GM23338 (cell line): ENCODE measurements at regions not wholly inside any gene's neighbourhood (a gene's known extent, or its start where the extent isn't known, plus 50 kb on each side); places are given as distances from the start of the nearest gene placed in this dataset.

ENCODE experiments used
- ATAC-seq: fragments of 200-7000 bp; cut with Tn5 transposase; 3 replicates; pipeline ENCODE4 v1.9.1; 2020
- DNase-seq: peaks from one replicate; pipeline ENCODE4 v3.0.0-alpha.2; 2015; ENCODE audit warnings: low spot score
- H2AFZ ChIP-seq: fragments of 200-600 bp; sonication (generic); 2 replicates; pipeline ENCODE4 v1.8.0; 2016; ENCODE audit warnings: antibody characterized with exemption, mild to moderate bottlenecking, moderate library complexity
- H3F3A ChIP-seq: fragments of 200-600 bp; sonication (generic); replicated peaks from 2 replicates; pipeline ENCODE4 v1.8.0; 2017; ENCODE audit warnings: antibody characterized with exemption, mixed run types, low read depth
- H3K27ac ChIP-seq: fragments of 200-600 bp; sonication (generic); 2 replicates; pipeline ENCODE4 v1.6.1; 2016; ENCODE audit warnings: low read depth
- H3K27me3 ChIP-seq: fragments of 200-600 bp; sonication (generic); 2 replicates; pipeline ENCODE4 v1.8.0; 2016; ENCODE audit warnings: mild to moderate bottlenecking, mixed run types, moderate library complexity; ENCODE audit not compliant: insufficient read depth
- H3K36me3 ChIP-seq: fragments of 200-600 bp; sonication (generic); 2 replicates; pipeline ENCODE4 v1.8.0; 2016; ENCODE audit warnings: mild to moderate bottlenecking; ENCODE audit not compliant: insufficient read depth
- H3K4me1 ChIP-seq: fragments of 200-600 bp; sonication (generic); 2 replicates; pipeline ENCODE4 v1.8.0; 2016; ENCODE audit warnings: mild to moderate bottlenecking, moderate library complexity; ENCODE audit not compliant: insufficient read depth
- H3K4me2 ChIP-seq: fragments of 200-600 bp; sonication (generic); 2 replicates; pipeline ENCODE4 v1.7.1; 2017; ENCODE audit warnings: mixed run types
- H3K4me3 ChIP-seq: fragments of 200-600 bp; sonication (generic); 2 replicates; pipeline ENCODE4 v1.6.1; 2016; ENCODE audit warnings: mixed run types
- H3K79me2 ChIP-seq: fragments of 200-600 bp; sonication (generic); replicated peaks from 2 replicates; pipeline ENCODE4 v1.8.0; 2017; ENCODE audit warnings: mild to moderate bottlenecking; ENCODE audit not compliant: insufficient read depth
- H3K9me2 ChIP-seq: fragments of 200-600 bp; sonication (generic); 2 replicates; pipeline ENCODE4 v1.8.0; 2017; ENCODE audit not compliant: insufficient read depth
- H4K20me1 ChIP-seq: fragments of 200-600 bp; sonication (generic); replicated peaks from 2 replicates; pipeline ENCODE4 v1.8.0; 2017; ENCODE audit warnings: mild to moderate bottlenecking; ENCODE audit not compliant: insufficient read depth
- H3K27ac Mint-ChIP-seq: 2 replicates; pipeline ENCODE4 v1.8.0; 2020; ENCODE audit warnings: inconsistent platforms, mild to moderate bottlenecking, moderate library complexity, mixed read lengths
- H3K27me3 Mint-ChIP-seq: 3 replicates; pipeline ENCODE4 v1.8.0; 2022; ENCODE audit warnings: low read depth, mild to moderate bottlenecking, moderate library complexity, mixed read lengths, inconsistent platforms; ENCODE audit not compliant: insufficient read depth, poor library complexity
- H3K36me3 Mint-ChIP-seq: 3 replicates; pipeline ENCODE4 v1.8.0; 2021; ENCODE audit warnings: low read depth, mild to moderate bottlenecking, inconsistent platforms, moderate library complexity, mixed read lengths
- H3K4me1 Mint-ChIP-seq: 3 replicates; pipeline ENCODE4 v1.8.0; 2020; ENCODE audit warnings: mild to moderate bottlenecking, inconsistent platforms, mixed read lengths
- H3K4me3 Mint-ChIP-seq: 3 replicates; pipeline ENCODE4 v1.8.0; 2021; ENCODE audit warnings: moderate library complexity, mild to moderate bottlenecking, inconsistent platforms, mixed read lengths
- H3K9me3 Mint-ChIP-seq: 3 replicates; pipeline ENCODE4 v1.8.0; 2020; ENCODE audit warnings: moderate library complexity, mild to moderate bottlenecking, inconsistent platforms, mixed read lengths
- EZH2phosphoT487 ChIP-seq: fragments of 200-600 bp; sonication (generic); IDR thresholded peaks from one replicate; pipeline ENCODE4 v1.8.1; 2018; ENCODE audit warnings: antibody characterized with exemption; ENCODE audit not compliant: unreplicated experiment
- JUNB ChIP-seq: IDR thresholded peaks from one replicate; pipeline ENCODE4 v1.6.1; 2016; ENCODE audit warnings: antibody characterized with exemption; ENCODE audit not compliant: unreplicated experiment
- POLR2AphosphoS5 ChIP-seq: IDR thresholded peaks from 2 replicates; pipeline ENCODE4 v1.6.1; 2016; ENCODE audit warnings: antibody characterized with exemption, low read depth
- STAT1 ChIP-seq: IDR thresholded peaks from one replicate; pipeline ENCODE4 v1.6.1; 2016; ENCODE audit warnings: antibody characterized with exemption; ENCODE audit not compliant: unreplicated experiment
- TF ChIP-seq, protein P1 (sequence below): fragments of 250-450 bp; sonication (Bioruptor Pico); IDR thresholded peaks from 2 replicates; pipeline ENCODE4 v1.5.0; 2020; ENCODE audit warnings: mild to moderate bottlenecking, moderate library complexity
- TF ChIP-seq, protein P2 (sequence below): IDR thresholded peaks from one replicate; pipeline ENCODE4 v1.6.1; 2018; ENCODE audit warnings: antibody characterized with exemption; ENCODE audit not compliant: unreplicated experiment
- TF ChIP-seq, protein P3 (sequence below), 2 experiments: fragments of 200-600 bp in 1 of 2; sonication (generic) in 1 of 2; conservative IDR thresholded peaks; 2 replicates each; pipeline versions ENCODE4 v1.5.1 to v1.6.1; 2016 to 2017; ENCODE audit warnings: antibody characterized with exemption in 2 of 2, low read depth in 2 of 2, mild to moderate bottlenecking in 2 of 2, moderate library complexity in 1 of 2

DNA sequence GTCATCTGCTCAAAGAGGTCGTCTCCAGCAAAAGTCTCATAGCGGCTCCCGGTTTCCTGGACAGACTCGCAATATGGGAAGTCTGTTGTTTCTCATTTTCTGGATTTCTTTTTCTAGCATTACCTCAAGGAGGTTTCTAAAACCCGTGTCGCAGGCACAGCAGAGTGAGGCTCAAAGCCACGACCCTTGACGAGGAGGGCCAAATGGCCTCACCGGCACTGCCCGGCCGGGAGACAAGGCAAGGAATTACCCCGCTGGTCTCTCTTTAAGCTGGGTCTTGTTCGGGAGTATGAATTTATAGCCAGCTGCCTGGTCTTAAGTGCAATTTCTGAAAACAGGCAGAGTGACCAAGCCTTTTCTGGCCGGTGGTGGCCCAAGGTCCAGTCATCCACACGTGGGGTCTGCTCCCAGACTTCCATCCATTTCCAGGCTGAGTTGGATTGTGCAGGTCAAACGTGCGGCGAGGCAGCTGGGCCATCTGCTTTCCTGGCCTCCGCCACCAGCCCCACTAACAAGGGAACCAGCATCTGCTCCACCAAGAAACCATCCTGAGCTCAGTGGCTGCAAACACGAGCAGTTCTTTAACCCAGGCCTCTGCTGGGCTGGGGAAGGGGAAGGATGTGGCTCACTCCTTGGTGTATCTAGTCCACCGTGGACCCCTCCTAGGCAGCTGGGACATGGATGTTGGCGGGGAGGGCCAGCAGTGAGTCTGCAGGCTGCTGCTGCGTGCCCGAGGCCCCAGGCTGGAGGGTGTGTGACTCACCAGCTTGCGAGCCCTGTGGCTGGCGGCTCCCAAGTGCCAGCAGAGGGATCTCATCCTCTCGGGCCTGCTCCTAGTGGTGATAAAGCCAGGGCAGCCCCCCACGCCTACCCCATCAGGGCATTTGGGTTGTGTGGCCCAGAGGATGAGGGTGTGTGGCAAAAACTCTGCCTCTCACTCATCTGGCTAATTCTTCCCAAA is 55.6 kb upstream of the COL5A1 start (continued):
- TF ChIP-seq, protein P1, sequence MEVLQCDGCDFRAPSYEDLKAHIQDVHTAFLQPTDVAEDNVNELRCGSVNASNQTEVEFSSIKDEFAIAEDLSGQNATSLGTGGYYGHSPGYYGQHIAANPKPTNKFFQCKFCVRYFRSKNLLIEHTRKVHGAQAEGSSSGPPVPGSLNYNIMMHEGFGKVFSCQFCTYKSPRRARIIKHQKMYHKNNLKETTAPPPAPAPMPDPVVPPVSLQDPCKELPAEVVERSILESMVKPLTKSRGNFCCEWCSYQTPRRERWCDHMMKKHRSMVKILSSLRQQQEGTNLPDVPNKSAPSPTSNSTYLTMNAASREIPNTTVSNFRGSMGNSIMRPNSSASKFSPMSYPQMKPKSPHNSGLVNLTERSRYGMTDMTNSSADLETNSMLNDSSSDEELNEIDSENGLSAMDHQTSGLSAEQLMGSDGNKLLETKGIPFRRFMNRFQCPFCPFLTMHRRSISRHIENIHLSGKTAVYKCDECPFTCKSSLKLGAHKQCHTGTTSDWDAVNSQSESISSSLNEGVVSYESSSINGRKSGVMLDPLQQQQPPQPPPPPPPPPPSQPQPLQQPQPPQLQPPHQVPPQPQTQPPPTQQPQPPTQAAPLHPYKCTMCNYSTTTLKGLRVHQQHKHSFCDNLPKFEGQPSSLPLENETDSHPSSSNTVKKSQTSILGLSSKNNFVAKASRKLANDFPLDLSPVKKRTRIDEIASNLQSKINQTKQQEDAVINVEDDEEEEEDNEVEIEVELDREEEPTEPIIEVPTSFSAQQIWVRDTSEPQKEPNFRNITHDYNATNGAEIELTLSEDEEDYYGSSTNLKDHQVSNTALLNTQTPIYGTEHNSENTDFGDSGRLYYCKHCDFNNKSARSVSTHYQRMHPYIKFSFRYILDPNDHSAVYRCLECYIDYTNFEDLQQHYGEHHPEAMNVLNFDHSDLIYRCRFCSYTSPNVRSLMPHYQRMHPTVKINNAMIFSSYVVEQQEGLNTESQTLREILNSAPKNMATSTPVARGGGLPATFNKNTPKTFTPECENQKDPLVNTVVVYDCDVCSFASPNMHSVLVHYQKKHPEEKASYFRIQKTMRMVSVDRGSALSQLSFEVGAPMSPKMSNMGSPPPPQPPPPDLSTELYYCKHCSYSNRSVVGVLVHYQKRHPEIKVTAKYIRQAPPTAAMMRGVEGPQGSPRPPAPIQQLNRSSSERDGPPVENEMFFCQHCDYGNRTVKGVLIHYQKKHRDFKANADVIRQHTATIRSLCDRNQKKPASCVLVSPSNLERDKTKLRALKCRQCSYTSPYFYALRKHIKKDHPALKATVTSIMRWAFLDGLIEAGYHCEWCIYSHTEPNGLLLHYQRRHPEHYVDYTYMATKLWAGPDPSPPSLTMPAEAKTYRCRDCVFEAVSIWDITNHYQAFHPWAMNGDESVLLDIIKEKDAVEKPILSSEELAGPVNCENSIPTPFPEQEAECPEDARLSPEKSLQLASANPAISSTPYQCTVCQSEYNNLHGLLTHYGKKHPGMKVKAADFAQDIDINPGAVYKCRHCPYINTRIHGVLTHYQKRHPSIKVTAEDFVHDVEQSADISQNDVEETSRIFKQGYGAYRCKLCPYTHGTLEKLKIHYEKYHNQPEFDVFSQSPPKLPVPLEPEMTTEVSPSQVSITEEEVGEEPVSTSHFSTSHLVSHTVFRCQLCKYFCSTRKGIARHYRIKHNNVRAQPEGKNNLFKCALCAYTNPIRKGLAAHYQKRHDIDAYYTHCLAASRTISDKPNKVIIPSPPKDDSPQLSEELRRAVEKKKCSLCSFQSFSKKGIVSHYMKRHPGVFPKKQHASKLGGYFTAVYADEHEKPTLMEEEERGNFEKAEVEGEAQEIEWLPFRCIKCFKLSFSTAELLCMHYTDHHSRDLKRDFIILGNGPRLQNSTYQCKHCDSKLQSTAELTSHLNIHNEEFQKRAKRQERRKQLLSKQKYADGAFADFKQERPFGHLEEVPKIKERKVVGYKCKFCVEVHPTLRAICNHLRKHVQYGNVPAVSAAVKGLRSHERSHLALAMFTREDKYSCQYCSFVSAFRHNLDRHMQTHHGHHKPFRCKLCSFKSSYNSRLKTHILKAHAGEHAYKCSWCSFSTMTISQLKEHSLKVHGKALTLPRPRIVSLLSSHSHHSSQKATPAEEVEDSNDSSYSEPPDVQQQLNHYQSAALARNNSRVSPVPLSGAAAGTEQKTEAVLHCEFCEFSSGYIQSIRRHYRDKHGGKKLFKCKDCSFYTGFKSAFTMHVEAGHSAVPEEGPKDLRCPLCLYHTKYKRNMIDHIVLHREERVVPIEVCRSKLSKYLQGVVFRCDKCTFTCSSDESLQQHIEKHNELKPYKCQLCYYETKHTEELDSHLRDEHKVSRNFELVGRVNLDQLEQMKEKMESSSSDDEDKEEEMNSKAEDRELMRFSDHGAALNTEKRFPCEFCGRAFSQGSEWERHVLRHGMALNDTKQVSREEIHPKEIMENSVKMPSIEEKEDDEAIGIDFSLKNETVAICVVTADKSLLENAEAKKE (CRISPR knock-in tag), result no peak
- TF ChIP-seq, protein P2, sequence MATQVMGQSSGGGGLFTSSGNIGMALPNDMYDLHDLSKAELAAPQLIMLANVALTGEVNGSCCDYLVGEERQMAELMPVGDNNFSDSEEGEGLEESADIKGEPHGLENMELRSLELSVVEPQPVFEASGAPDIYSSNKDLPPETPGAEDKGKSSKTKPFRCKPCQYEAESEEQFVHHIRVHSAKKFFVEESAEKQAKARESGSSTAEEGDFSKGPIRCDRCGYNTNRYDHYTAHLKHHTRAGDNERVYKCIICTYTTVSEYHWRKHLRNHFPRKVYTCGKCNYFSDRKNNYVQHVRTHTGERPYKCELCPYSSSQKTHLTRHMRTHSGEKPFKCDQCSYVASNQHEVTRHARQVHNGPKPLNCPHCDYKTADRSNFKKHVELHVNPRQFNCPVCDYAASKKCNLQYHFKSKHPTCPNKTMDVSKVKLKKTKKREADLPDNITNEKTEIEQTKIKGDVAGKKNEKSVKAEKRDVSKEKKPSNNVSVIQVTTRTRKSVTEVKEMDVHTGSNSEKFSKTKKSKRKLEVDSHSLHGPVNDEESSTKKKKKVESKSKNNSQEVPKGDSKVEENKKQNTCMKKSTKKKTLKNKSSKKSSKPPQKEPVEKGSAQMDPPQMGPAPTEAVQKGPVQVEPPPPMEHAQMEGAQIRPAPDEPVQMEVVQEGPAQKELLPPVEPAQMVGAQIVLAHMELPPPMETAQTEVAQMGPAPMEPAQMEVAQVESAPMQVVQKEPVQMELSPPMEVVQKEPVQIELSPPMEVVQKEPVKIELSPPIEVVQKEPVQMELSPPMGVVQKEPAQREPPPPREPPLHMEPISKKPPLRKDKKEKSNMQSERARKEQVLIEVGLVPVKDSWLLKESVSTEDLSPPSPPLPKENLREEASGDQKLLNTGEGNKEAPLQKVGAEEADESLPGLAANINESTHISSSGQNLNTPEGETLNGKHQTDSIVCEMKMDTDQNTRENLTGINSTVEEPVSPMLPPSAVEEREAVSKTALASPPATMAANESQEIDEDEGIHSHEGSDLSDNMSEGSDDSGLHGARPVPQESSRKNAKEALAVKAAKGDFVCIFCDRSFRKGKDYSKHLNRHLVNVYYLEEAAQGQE, result no peak
- TF ChIP-seq STAT1, result no peak

DNA sequence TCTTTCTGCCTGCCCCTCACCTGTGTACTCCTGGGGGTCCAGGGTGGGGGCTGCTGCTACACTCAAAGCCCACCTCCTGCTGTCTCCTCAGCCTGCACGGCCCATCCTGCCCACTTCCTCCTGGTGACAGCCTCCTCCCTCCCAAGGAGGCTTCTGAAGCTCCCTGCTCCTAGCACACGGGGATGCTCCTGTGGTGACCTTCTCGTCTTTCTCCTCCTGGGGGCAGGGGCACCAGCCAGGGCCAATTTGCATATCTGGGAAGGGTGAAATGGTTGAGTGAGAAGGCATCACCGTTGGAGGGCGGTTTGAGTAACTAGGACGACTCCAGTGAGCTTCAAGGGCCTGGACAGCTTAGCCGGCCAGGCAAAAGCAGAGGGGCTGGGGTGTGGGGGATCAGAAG is 51.9 kb upstream of the COL5A1 start:
- H3K4me3 ChIP-seq, result no peak overlapping the region
- Mint-ChIP-seq H3K27ac (0 out of 2 replicates have a peak overlapping the region, but pooled peaks have one; percentile 74), H3K9me3 (no peaks in the 10 kb centered on the region; the same call in 2 of the 3 replicates), H3K4me1 (peaks cover 4% of the 10 kb centered on the region), H3K4me3 (no peak overlapping the region), H3K36me3 (no peaks in the 10 kb centered on the region), H3K27me3 (peaks cover 19% of the 10 kb centered on the region)
- DNase-seq (peak; percentile 8), ATAC-seq (peak; percentile 58; the same call in 2 of the 3 replicates)
- no peaks in the 10 kb centered on the region for H3K36me3 ChIP-seq
- no peak overlapping the region for H3K27ac ChIP-seq
- no peaks in the 10 kb centered on the region for H3F3A ChIP-seq
- H3K27me3 ChIP-seq, result no peaks in the 10 kb centered on the region
- no peaks in the 10 kb centered on the region for H4K20me1 ChIP-seq
- no peak overlapping the region for H3K4me2 ChIP-seq
- H3K4me1 ChIP-seq, result no peaks in the 10 kb centered on the region
- H3K79me2 ChIP-seq, result no peaks in the 10 kb centered on the region
- no peak overlapping the region for H2AFZ ChIP-seq
- H3K9me2 ChIP-seq, result no peaks in the 10 kb centered on the region
- TF ChIP-seq, protein P3, sequence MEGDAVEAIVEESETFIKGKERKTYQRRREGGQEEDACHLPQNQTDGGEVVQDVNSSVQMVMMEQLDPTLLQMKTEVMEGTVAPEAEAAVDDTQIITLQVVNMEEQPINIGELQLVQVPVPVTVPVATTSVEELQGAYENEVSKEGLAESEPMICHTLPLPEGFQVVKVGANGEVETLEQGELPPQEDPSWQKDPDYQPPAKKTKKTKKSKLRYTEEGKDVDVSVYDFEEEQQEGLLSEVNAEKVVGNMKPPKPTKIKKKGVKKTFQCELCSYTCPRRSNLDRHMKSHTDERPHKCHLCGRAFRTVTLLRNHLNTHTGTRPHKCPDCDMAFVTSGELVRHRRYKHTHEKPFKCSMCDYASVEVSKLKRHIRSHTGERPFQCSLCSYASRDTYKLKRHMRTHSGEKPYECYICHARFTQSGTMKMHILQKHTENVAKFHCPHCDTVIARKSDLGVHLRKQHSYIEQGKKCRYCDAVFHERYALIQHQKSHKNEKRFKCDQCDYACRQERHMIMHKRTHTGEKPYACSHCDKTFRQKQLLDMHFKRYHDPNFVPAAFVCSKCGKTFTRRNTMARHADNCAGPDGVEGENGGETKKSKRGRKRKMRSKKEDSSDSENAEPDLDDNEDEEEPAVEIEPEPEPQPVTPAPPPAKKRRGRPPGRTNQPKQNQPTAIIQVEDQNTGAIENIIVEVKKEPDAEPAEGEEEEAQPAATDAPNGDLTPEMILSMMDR (conservative IDR thresholded peaks at IDR 0.05; ENCODE audit: low read depth in 2 of 2), result no peak
- TF ChIP-seq POLR2AphosphoS5, result no peak
- no peak for TF ChIP-seq JUNB
- no peak for TF ChIP-seq EZH2phosphoT487
- TF ChIP-seq, protein P2, result no peak
- no peak for TF ChIP-seq STAT1
